ENCODE measurements at regions not wholly inside any gene's neighbourhood (a gene's known extent, or its start where the extent isn't known, plus 50 kb on each side); places are given as distances from the start of the nearest gene placed in this dataset.

GRCh38 chr18:78191276-78191675 is 788.3 kb upstream of the SALL3 start:
- TF ChIP-seq CTCF (IDR thresholded peaks at IDR 0.05), result no peak
- no peaks in the 10 kb centered on the region for H3K36me3 Mint-ChIP-seq (ENCODE audit: low read depth)
- peaks cover 15% of the 10 kb centered on the region for H3K27me3 Mint-ChIP-seq (ENCODE audit: low read depth, poor library complexity)
- no peak overlapping the region for H3K4me3 Mint-ChIP-seq
- peaks cover 9% of the 10 kb centered on the region for H3K9me3 Mint-ChIP-seq
- H3K4me1 Mint-ChIP-seq, result peaks cover 10% of the 10 kb centered on the region
- H3K27ac Mint-ChIP-seq, result no peak overlapping the region
- DNase-seq, result no peak

GRCh38 chr18:78192054-78192453 is 787.6 kb upstream of the SALL3 start:
- no peak overlapping the region for H3K4me3 Mint-ChIP-seq
- TF ChIP-seq CTCF (IDR thresholded peaks at IDR 0.05), result peak; percentile 12
- no peak overlapping the region for H3K27ac Mint-ChIP-seq
- no peak for DNase-seq
- H3K4me1 Mint-ChIP-seq, result peaks cover 13% of the 10 kb centered on the region
- peaks cover 15% of the 10 kb centered on the region for H3K27me3 Mint-ChIP-seq (ENCODE audit: low read depth, poor library complexity)
- peaks cover 9% of the 10 kb centered on the region for H3K9me3 Mint-ChIP-seq
- H3K36me3 Mint-ChIP-seq (ENCODE audit: low read depth), result no peaks in the 10 kb centered on the region

GRCh38 chr18:78196280-78196679 is 783.3 kb upstream of the SALL3 start:
- no peak overlapping the region for H3K27ac Mint-ChIP-seq
- H3K4me3 Mint-ChIP-seq, result no peak overlapping the region
- peaks cover 12% of the 10 kb centered on the region for H3K27me3 Mint-ChIP-seq (ENCODE audit: low read depth, poor library complexity)
- no peak for TF ChIP-seq CTCF (IDR thresholded peaks at IDR 0.05)
- peaks cover 2% of the 10 kb centered on the region for H3K36me3 Mint-ChIP-seq (ENCODE audit: low read depth)
- H3K9me3 Mint-ChIP-seq, result peaks cover 9% of the 10 kb centered on the region
- no peak for DNase-seq
- peaks cover 35% of the 10 kb centered on the region for H3K4me1 Mint-ChIP-seq

GRCh38 chr18:78199002-78199401 is 780.6 kb upstream of the SALL3 start:
- DNase-seq, result no peak
- Mint-ChIP-seq H3K4me3 (no peak overlapping the region), H3K36me3 (ENCODE audit: low read depth) (peaks cover 10% of the 10 kb centered on the region), H3K27me3 (ENCODE audit: low read depth, poor library complexity) (peaks cover 12% of the 10 kb centered on the region), H3K27ac (no peak overlapping the region), H3K4me1 (peaks cover 26% of the 10 kb centered on the region), H3K9me3 (peaks cover 19% of the 10 kb centered on the region)
- TF ChIP-seq CTCF (IDR thresholded peaks at IDR 0.05), result no peak

- no peak for DNase-seq
- Mint-ChIP-seq H3K36me3 (ENCODE audit: low read depth) (peaks cover 10% of the 10 kb centered on the region), H3K4me1 (peaks cover 26% of the 10 kb centered on the region), H3K27me3 (ENCODE audit: low read depth, poor library complexity) (peaks cover 9% of the 10 kb centered on the region), H3K27ac (no peak overlapping the region), H3K4me3 (no peak overlapping the region), H3K9me3 (peaks cover 16% of the 10 kb centered on the region)
- no peak for TF ChIP-seq CTCF (IDR thresholded peaks at IDR 0.05)
These were observed 780.0 kb upstream of the SALL3 start for GRCh38 chr18:78199611-78200010.

- H3K4me1 Mint-ChIP-seq, result peaks cover 32% of the 10 kb centered on the region
- DNase-seq, result no peak
- H3K36me3 Mint-ChIP-seq (ENCODE audit: low read depth), result no peaks in the 10 kb centered on the region
- no peak overlapping the region for H3K4me3 Mint-ChIP-seq
- H3K27ac Mint-ChIP-seq, result no peak overlapping the region
- H3K9me3 Mint-ChIP-seq, result no peaks in the 10 kb centered on the region
- H3K27me3 Mint-ChIP-seq (ENCODE audit: low read depth, poor library complexity), result peaks cover 4% of the 10 kb centered on the region
- TF ChIP-seq CTCF (IDR thresholded peaks at IDR 0.05), result no peak
These were observed 771.7 kb upstream of the SALL3 start for GRCh38 chr18:78207942-78208341.
